NCI-H146 (cell line): ENCODE measurements at regions not wholly inside any gene's neighbourhood (a gene's known extent, or its start where the extent isn't known, plus 50 kb on each side); places are given as distances from the start of the nearest gene placed in this dataset.

ENCODE experiments used
- DNase-seq: peaks from one replicate; lab custom pipeline; 2025; lab: John Stamatoyannopoulos, UW

GRCh38 chr10:118537623-118538022 lies 57.8 kb downstream of the PRLHR start:
- DNase-seq: no peak

DNA sequence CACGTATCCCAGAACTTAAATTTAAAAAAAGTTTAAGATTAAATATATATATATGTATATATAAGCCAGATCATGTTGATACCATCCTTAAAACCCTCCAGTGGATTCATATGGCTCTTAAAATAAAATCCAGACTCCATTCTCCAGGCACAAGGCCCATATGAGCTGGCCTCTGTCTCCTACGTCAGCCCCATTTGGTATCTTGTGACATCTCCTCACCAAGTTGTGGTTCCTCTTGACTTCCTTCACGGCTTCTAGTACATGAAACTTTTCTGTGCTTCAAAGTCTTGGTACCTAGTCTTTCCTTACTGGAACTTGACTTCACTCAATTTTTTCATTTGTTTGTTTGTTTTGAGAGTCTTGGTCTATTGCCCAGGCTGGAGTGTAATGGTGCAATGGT lies 61.3 kb downstream of the PRLHR start:
- no peak for DNase-seq

DNA sequence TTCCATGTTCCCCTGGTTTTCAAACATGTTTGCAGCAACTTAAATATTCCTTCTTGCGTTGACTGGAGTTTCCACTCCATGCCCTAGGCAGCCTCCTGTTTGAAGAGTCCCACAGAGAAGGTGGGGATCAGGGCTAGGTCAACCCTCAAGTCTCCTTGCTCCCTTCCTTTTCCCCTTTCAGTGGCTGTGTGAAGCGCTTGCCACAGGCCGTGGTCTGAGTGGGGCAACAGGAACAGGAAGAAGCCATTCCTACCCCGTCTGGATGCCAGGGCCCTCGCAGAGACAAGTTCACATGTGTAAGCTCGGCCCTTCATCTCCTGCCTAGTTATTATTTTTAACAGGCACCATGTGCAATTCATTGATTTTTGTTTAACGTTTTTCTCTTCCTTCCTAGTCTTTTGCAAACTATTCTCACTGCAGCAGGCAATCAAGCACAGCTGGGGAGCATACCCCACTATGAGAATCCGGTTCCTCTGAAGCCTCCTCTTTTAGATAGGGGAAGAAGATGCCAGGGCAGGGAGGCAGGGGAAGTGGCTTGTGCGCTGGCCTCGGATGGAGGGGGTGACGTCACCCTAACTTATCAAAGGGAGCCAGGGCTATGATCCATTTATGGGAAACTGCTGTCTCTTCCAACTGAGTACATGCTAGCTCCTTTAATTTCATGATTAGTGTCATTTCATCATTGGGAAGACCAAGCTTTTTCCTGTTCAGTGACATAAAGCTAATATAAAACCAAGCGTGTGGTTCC lies 64.2 kb downstream of the PRLHR start:
- DNase-seq: peak; percentile 38

- DNase-seq: no peak
Measured at GRCh38 chr10:118528426-118528825, 67.0 kb downstream of the PRLHR start.

GRCh38 chr10:118523775-118524174 lies 71.7 kb downstream of the PRLHR start:
- DNase-seq: no peak

GRCh38 chr10:118522791-118523498 lies 72.5 kb downstream of the PRLHR start:
- no peak for DNase-seq

GRCh38 chr10:118521415-118522117 lies 73.9 kb downstream of the PRLHR start:
- DNase-seq: no peak

GRCh38 chr10:118520116-118520742 lies 75.2 kb downstream of the PRLHR start:
- DNase-seq: peak; percentile 32

GRCh38 chr10:118518095-118518494 lies 77.4 kb downstream of the PRLHR start:
- no peak for DNase-seq

GRCh38 chr10:118516716-118517115 lies 78.7 kb downstream of the PRLHR start:
- DNase-seq: no peak

GRCh38 chr10:118513174-118513573 lies 82.3 kb downstream of the PRLHR start:
- DNase-seq: no peak

- no peak for DNase-seq
Measured at GRCh38 chr10:118511711-118512110, 83.7 kb downstream of the PRLHR start.

- DNase-seq: no peak
Measured at GRCh38 chr10:118508863-118509262, 86.6 kb downstream of the PRLHR start.

DNA sequence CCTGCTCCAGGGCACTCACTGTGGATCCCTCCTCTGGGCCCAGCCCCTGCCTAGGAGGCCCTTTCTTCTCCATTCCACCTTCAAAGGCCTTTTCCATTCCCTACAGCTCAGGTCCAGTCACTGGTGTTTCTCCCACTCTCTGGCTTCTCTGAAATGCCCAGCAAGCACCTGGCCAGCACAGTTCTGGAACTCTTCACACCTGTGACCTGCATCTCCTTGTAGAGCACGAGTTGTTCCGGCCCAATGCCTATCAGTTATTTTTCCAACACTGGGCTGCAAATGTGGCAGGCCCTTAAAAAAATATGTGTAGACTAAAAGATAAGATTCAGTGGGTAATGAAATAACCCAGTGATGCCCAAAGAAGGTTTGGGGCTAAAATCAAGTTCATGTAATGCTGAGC lies 87.1 kb downstream of the PRLHR start:
- DNase-seq: no peak

GRCh38 chr10:118506671-118507590 lies 88.5 kb downstream of the PRLHR start:
- no peak for DNase-seq

- DNase-seq: no peak
Measured at GRCh38 chr10:118505363-118505762, 90.1 kb downstream of the PRLHR start.

DNA sequence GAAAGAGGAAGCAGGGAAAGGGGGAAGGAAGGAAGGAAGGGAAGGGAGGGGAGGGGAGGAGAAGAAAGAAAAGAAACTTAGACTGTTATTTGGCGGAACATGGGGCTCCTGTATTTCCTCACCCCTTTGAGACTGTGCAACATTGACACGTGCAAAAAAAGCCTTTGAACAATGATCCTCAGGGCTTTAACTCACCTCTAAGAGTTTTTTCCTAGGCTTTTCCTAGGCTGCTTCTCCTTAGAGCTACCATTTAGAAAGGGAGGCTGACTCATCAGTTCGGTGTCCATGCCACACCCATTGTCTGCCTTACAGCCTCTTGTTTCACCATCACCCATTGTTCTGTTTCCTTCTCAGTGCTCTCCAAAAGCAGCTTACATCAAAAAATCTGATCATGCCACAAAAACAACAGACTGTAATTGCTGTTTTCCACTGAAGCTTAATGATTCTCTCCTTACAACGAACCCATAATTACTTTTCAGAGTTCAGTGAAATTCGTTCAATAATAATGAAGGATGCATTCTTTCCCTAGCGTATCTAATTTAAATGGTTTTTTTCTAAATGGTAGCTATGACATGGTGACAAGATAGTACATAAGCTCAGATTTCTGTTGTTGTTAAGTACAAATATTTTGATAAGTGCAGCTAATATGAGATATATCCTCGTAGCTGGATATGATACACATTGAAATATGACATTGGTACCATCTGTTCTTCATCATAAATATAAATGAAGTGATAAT lies 90.8 kb downstream of the PRLHR start:
- peak; percentile 17 for DNase-seq

DNA sequence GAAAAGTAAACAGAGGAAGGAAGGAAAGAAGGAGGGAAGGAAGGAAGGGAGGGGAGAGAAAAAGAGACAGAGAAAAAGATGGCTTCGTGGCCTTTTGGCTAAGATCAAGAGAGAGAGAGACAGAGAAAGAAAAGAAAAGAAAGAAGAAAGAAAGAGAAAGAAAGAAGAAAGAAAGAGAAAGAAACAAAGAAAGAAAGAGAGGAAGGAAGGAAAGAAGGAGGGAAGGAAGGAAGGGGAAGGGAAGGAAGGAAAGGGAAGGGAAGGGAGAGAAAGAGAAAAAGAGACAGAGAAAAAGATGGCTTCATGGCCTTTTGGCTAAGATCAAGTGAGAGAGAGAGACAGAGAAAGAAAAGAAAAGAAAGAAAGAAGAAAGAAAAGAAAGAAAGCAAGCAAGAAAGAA lies 91.4 kb downstream of the PRLHR start:
- DNase-seq: no peak

DNA sequence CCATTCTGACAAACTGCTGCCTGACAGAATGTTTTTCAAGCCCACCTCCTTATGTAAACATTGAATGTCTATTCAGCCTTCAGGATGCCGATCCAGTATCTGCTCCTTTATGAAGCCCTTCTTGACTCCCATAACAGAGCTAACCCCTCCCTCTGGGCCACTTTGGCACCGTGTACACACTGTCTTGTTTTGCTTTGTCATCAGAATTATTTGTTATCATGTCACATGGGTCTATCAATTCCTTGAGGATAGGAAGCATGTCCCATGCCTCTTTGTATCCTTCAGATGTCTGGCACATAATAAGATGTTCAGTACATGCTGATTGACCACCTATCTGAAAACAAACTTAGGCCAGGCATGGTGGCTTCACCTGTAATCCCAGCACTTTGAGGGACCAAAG lies 92.3 kb downstream of the PRLHR start:
- DNase-seq: no peak

- no peak for DNase-seq
Measured at GRCh38 chr10:118501637-118502440, 93.6 kb downstream of the PRLHR start.
